HG03457 (cell line): ENCODE measurements at regions not wholly inside any gene's neighbourhood (a gene's known extent, or its start where the extent isn't known, plus 50 kb on each side); places are given as distances from the start of the nearest gene placed in this dataset.

Source experiments
- ATAC-seq: cut with Tn5 transposase; IDR thresholded peaks from one replicate; pipeline ENCODE4 v1.9.1; 2021; ENCODE audit warnings: moderate number of reproducible peaks; ENCODE audit not compliant: unreplicated experiment

DNA sequence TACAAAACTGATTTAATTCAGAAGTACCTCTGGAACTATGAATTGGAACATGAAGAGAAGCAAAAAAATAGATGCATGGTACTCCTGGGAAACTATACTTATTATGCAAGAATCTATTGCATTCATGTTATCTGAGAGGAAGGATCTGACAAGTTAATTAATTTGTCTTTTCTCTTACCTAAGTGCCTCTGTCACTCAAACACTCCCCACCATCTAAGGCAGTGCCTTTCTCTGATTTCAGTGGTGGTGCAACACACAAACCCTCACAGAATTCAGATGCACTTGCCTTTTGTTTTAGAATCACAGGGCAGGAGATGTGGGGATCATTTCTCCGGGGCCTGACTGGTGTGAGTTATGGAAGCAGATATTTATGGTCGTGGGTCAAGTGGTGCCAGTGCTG, 52.5 kb upstream of the C9orf72 start:
- no peak for ATAC-seq

DNA sequence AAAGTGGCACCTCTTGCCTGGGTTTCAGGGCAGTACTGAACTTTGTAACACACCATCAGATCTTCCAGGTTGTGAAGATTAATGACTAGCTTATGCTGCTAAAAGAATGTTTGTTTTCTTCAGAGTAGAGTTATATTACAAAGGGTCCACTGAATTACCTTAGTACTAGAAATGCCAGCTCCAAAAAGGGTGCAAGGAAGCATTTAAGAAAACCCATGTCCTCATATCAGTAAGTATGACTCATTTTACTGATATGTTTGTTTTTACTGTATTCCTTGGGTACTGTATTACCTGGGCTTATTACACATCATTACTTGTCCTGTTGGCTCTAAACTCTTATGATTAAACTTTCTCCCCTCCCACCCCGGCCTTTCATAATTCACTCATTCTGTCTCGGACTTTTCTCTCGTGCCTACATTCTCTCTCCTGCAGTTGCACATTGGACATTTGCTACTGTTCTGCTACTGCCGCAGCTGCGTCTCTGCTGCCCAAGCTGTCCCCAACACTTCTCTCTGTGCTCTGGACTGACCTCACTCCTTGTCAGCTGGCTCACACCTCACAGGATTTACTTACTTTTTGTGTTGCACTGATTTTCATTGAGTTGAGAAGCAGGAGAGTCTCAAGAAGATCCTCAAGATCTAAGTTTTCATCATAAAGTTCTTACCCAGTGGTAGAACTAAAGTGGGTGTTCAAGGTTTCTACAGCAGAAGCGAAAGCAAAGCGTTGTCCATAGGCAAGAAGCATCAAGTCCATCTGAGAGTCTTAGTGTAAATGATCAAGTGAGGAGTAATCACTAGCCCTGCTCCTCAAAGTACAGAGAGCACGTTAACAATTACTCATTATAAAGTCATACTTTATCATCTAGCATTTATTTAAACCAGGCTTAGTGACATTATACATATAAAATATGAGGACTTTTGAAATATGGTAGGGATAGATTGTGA, 53.2 kb upstream of the C9orf72 start:
- no peak for ATAC-seq

DNA sequence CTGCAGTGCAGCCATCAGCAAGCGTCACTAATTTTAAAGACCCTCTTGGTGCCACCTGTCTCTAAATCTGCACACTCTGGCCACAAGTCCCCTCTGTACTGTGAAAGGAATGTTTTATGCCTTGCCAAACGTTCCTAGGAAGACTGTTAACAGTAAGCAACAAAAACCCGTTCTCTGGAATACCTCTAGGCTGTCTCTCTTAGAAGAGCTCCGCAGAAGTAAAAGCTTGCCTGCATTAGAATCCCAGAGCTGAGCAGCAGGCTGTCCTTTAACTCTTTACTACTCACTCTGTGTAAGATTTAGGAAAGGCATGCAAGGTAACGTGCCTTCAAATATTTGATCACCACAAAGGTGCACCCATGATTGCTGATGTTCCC, 53.9 kb upstream of the C9orf72 start:
- ATAC-seq, result no peak

DNA sequence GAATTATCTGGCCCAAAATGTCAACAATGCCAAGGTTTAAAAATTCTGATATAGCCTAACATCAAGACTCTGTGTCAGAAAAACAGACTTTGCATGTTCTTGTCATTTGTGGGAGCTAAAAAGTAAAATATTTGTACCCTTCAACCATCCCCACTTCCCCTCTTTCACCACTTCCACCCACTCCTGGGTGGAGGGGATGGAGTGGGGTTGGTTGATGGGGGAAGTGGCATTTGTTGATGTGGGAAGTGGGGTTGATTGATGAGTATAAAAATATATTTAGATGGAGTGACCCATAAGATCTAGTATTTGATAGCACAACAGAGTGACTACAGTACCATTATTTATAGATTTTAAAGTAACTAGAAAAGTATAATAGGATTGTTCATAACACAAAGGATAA, 55.0 kb upstream of the C9orf72 start:
- ATAC-seq, result no peak

DNA sequence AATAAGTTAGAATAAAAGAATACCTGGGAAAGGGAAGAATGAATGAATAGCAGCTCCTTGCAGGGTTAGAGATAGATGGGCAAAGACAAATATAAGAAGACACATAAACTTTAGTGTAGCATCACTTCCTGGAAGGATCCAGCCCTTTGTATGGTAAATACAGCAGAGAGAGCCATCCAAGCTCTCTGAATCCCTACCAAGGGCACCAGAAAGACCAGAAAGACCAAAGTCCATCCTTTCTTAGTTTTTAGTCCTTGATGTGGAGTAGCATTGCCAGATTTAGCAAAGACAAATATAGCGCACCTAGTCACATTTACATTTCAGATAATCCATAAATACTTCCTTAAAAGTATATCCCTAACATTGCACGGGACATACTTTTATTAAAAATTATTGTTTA, 56.1 kb upstream of the C9orf72 start:
- ATAC-seq, result no peak

DNA sequence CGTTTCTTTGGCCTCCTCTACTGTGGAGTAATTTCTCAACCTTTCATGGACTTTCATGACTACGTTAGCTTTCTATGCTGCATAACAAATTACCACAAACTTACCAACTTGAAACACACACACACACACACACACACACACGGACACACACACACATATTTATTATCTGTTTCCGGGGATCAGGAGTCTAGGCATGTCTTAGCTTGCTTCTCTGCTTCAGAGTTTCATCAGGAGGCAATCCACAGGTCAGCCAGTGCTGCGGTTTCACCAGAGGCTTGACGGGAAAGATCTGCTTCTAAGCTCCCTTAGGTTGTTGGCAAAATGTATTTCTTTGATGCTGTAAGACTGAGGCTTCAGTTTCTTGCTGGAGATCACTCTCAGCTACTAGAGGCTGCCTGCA, 59.0 kb upstream of the C9orf72 start:
- ATAC-seq, result no peak

DNA sequence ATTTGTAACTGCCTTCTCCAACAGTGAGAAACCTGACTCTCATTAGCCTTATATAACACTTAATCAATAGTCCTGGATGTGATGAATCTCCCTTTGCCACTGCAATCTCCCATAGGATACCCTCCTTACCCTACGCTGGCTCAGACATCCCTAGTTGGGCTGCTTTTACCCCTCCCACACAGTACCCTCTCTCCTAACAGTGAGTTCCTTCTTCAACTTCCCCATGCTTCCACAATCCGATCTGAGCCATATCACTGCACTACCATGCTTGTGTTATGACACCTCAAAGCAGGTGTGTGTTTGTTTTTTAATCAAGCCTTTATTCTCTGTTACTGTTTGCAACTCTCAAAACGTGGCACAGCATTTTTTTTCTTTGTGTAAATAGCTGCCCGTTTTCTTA, 60.5 kb upstream of the C9orf72 start:
- ATAC-seq, result no peak

DNA sequence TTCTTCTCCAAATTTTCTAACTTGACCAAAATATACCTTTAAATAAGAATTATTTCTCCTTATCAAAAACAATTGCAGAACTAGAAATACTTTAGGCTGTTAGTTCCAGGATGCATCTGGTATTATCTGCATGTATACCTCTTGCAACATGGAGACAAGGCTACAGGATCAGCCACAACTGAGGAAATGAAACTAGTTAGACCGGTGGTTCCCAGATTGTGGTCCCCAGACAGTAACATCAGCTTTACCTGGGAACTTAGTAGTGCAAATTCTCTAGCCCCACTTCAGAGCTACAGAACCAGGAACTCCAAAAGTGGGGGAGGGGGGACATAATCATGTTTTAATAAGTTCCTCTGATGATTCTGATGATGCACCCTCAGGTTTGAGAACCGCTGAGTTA, 61.6 kb upstream of the C9orf72 start:
- no peak for ATAC-seq

DNA sequence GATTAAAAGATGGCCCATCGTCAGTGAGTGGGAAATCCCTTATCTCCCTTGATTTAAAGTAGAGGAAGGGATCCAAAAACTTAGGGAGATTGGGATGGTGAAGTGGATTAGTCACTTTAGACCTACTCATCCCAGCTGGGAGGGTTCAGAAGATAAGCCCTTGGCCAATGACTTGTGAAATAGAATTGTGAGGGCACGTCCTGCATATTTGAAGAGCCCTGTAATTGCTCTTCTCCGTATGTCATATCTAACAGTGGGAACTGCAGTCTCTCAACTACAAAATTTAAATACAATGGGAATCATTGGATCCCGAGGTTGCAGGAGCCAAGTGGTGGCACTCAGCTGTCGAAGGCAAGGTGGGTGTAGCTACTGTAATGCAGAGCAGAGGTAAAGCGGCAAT, 65.4 kb upstream of the C9orf72 start:
- no peak for ATAC-seq

DNA sequence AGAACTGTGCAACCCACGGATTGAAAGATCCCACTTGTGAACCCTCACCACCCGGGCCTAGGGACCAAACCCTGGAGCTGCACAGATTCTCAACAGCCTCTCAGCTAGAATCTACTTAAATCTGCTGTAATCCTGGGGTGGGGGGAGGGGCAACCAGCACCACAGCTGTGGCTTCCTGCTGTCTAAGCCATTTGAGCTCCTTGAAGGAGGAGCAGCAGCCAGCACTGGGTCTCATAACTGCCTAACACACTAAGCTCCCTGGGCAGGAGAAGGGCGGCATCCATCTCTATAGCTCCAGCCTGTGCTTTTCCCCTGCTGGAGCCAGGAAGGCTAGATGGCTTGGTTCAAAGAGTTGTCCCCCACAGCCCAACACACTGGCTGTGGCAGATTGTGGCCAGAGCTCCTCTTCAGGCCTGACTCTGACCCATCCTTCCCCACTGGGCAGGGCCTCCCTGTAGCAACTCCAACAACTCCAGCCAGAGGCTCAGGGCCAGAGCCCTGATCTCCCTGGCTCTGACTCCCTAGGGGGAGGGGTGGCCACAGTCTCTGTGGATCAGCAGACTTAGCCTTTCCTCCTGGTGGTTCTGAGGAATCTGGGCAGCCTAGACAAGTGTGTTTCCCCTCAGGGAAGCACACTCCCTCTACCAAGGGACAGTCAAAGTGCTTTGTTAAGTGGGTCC, 72.0 kb upstream of the C9orf72 start:
- no peak for ATAC-seq

DNA sequence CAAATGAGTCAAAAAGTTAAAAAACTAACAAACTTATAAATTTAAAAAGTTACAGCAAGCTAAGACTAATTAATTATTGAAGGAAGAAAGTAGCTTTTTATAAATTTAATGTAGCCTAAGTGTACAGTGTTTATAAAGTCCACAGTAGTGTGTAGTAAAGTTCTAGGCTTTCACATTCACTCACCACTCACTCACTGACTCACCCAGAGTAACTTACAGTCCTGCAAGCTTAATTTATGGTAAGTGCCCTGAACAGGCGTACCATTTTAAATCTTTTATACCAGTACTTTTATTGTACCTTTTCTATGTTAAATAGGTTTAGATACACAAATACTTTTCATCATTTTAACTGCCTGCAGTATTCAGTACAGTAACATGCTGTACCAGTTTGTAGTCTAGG, 80.0 kb upstream of the C9orf72 start:
- ATAC-seq, result no peak

DNA sequence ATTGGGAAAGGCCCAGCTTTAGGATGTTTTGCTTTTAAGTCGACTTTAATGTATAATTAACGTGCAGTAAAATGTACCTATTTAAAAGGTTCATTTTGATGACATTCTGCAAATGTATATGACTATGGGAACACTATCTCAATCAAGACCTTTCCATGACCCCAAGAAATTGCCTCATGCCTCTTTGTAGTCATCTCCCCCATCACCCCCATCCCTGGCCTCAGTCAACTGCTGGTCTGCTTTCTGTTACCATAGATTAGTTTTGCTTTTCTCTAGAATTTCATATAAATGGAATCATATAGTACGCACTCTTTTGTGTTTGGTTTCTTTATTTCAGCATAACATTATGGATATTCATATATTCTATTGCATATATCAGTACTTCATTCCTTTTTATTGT, 80.7 kb upstream of the C9orf72 start:
- no peak for ATAC-seq

DNA sequence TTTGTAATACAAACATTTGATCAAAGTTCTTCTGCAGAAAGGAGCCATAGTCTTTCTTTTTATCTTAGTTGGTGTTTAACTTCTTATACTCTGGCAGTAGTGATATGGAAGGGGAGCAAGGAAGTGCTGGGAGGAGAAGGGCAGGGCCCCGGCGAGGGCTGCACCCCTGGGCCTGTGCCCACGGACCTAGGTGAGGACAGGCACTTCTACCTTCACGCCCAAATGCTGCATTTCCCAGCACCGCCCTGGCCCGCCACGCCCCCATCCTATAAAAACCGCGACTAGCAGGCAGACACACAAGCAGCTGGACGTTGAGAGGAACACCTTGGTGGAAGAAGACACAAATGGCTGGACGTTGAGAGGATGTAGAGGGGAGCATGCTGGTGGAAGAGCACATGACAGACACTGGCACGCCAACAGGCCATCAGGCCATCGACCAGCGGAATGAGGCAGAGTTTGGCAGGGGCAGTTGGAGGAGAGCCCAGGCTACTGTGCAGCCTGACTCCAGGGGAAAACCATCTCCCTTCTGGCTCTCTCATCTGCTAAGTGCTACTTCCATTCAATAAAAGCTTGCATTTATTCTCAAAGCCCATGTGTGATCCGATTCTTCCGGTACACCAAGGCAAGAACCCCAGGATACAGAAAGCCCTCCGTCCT, 81.5 kb upstream of the C9orf72 start:
- no peak for ATAC-seq

DNA sequence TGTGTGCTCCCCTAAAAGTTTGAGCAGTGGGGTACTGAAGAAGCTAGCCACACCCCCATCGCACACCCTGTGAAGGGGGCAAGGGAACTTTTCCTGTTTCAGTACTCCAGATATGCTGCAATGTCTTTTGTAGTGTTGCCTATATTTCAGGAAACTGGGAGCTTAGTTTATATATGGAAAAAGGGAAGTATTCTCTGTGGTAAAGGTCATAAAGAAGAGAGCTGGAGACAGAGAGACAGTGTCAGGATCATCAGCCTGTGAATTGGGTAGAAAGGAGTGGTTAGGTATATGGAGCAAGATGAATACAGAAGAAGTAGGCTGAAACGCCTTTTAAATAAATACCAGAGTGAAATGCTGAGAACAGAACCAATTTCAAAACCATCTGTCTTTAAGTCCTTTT, 82.2 kb upstream of the C9orf72 start:
- ATAC-seq, result no peak

DNA sequence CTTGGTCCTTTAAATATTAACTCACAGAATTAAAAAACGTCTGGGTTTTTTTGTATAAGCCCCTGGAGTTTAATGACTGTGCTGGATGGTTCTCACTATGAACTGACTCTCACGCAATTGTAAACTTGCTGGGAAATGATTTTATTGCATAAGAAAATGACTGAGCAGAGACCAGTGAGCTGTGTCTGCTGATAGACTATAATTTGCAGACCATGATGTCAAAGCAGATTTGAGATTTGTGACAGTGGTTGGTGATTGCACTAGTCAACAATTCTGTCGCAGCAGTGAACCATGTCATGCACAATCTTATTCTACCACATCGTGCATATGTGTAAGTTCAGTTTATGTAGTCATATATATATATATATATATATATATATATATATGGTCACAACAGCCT, 85.7 kb upstream of the C9orf72 start:
- no peak for ATAC-seq

DNA sequence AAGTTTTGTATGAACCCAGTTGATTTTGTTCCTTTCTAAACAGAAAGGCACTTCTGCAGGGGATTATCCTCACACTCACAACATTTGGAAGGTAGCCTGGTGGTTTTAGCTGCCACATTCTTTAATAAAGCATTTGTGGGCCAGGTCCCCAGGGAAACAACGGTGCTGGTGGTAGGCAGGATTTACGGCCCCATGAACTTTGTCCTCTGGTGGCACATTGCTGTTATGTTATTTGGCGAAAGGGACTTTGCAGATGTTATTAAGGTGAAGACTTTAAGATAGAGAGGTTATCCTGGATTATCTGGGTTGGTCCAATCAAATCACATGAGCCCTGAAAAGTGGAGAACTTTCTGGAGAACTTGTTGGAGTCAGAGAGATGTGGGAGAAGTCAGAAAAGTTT, 86.3 kb upstream of the C9orf72 start:
- no peak for ATAC-seq

DNA sequence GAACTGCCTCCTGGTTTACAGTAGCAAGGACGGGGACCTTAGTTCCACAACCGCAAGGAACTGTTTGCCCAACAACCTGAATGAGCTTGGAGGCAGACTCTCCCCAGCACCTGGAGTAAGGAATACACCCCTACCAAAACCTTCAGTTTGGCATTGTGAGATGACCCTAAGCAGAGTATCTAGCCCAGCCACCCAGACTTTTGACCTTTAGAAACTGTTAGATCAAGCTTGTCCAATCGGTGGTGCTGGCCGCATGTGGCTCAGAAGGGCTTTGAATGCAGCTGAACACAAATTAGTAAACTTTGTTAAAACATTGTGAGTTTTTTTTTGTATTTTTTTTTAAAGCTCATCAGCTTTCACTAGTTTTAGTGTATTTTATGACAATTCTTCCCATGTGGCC, 86.9 kb upstream of the C9orf72 start:
- ATAC-seq, result no peak

DNA sequence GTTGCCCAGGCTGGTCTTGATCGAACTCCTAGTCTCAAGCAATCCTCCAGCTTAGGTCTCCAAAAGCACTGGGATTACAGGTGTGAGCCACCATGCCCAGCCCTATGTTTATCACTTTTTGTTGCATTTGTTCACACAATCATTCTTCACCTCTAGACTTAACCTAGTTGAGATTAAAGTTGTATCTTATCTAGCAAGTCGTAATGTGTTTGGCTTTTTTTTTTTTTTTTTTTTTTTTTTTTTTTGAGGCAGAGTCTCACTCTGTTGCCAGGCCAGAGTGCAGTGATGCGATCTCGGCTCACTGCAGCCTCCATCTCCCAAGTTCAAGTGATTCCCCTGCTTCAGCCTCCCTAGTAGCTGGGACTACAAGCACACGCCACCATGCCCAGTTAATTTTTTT, 90.2 kb upstream of the C9orf72 start:
- no peak for ATAC-seq

DNA sequence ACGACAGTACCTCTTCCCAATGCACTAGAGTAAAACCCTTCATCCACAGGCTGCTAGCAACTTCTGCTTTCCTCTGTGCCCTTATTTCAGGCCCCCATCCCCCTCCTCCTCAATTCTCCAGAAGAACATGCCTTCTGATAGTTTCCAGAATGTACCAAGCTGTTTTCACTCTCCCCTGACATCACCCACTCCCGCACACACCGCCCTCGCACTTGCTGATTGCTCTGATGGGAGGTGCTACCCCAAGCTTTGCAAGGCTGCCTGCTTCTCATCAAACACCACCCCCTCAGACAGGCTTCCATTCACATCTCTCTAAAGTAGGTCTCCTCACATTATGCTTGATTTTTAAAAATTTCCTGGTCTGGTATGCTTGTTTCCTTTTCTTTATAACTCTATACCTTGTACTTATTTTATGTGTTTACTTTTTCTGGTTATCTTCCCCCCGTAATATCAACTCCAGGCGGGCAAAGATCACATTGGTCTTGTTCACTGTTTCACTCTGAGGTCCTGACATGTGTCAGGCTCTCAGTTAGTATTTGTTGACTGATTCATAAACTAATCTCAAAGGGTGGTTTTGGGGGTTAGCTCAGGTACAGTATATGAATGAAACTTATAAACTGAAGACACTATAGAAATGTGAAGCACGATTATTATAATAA, 91.0 kb upstream of the C9orf72 start:
- no peak for ATAC-seq

DNA sequence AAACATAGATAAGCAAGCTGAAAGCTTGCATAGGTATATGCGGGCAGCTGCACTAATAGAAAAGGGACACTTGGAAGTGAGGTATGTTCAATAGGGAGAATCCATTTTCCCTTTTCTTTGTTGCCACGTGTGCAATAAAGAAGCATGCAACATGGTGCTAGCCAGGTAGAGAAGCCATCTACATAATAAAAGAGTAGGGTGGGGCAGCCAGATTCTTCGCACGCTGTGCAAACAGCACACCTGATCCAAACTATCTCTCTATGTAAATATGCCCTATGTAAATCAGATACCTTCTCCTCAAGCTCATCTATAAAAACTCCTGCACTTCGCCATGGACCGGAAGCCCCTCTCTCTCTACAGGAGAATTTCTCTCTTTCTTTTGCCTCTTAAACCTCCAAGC, 91.9 kb upstream of the C9orf72 start:
- no peak for ATAC-seq

DNA sequence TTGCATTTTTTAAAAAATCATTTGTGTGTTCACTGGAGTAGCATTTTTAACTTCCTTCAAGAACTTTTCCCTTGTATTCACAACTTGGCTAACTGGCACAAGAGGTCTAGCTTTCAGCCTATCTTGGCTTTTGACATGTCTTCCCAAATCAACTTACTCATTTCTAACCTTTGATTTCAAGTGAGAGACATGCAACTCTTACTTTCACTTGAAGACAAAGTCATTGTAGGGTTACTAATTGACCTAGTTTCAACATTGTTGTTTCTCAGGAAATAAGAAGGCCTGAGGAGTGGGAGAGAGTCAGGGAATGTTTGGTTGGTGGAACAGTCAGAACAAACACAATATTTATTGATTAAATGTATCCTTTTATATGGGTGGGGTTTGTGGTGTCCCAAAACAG, 95.0 kb upstream of the C9orf72 start:
- ATAC-seq, result no peak

DNA sequence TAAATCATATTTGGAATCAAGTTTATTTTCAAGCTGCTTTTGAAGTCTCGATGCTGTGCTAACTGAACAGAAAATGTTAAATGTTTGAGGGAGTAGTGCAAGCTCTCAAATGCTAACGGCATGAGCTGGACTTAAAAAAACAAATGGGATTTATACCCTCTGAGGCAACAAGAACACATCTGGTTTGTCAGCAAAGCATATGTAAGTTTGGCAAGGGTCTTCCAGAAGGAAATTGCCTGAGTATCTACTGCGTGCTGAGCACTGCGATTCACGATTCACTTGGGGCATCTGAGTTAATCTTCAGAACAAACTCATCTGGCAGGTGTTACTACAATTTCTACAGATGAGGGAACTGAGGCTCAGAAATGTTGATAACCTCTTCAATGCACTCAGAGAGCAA, 98.4 kb upstream of the C9orf72 start:
- no peak for ATAC-seq
